GM18909 (cell line): ENCODE measurements at regions not wholly inside any gene's neighbourhood (a gene's known extent, or its start where the extent isn't known, plus 50 kb on each side); places are given as distances from the start of the nearest gene placed in this dataset.
"Not testable (repeated sequence)": the region's sequence is repeated elsewhere in the genome, so short reads cannot be mapped to it uniquely, and the experiment has no call there.

ENCODE experiments used
- ATAC-seq: cut with Tn5 transposase; IDR thresholded peaks from one replicate; pipeline ENCODE4 v1.9.1; 2021; ENCODE audit warnings: mild to moderate bottlenecking; ENCODE audit not compliant: unreplicated experiment, poor library complexity

DNA sequence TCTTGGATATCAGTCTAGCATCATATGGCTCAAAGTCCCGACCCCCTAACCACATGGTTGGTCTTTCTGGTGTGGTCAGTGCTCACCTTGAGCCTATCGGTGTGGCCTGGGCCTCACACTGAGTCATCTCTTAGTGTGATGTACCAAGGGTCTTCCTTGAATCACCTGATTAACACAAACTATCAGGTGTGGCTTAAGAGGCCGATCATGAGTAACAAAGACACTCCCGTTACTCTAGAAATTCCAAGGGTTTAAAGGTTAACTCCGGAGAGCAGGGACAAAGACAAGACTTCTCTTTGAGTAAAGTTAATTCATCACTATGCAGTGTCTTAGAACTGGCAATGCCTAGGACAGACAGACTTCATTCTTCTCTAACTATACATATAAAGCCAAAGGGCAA lies 52.3 kb upstream of the ARMC3 start:
- ATAC-seq: no peak

DNA sequence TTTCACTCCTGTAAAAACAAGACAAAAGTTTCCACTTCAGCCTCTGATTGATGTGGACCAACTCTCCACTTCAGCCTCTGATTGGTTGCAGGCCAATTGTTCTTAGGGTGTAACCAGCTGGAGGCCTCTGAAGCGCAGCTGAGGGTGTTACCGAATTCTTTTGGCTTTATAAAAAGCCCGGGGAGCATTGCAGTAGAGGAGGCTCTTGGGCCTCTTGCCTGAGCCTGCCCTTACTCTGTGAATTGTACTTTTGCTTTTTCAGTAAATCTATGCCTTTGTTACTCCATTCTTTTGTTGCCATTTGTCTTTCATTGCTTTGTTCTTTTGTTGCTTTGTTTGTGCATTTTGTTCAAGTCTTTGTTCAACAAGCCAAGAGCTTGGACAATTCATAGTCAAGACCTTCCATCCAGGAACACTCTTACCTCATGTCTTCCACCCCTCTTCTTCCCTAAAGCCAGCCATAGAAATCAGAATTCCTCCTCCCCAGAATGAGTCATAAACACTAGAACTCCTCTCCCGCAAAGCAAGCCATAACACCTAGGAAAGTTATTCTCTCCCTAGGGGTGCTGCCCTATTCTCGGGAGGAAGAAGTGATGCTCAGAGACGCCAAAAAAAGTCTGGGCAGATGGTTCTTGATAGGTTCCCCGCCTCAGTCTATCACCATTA lies 53.5 kb upstream of the ARMC3 start:
- no peak for ATAC-seq

DNA sequence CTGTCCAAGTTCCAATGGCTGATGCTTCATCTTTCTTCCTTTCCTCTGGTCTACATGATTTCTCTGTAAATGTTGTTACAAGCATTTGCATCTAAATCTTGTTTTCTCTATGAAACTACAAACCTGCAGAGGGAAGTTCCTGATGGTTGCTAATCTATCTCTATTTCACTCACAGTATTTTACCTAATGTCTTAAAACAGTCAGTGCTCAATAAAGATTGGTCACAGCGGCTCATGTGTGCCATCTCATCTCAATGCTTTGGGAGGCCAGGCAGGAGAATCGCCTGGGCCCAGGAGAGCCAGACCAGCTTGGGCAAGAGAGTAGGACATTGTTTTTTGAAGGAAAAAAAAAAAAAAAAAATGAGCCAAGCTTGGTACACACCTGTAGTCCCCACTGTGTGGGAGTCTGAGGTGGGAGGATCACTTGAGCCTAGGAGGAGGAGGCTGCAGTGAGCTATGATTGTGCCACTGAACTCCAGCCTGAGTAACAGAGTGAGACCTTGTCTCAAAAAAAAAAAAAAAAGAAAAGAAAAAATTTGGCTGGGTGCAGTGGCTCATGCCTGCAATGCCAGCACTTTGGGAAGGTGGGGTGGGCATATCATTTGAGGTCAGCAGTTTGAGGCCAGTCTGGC lies 71.3 kb upstream of the ARMC3 start:
- peak; percentile 43 for ATAC-seq

DNA sequence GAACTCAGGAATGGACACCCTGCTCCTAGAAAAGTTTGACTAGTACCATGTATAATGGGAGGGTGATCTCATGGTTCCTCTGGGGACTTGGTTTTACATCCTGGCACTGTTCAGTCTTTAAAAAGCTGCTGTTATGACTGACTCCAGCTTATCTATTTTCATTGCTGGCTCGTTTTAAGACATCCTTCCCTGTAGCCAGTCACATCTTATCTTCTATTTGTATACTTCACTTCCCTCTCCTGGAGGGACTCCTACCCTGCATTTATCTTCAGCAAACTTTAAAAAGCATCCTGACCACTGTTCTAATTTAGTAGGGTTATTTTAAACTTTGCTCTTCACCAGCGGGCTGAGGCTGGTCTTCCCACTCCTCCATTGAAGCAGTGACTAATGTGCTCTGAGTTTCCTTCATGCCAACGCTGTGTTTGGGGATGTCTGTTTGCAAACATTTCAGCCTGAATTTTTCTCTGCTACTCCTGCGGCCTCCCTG lies 72.9 kb upstream of the ARMC3 start:
- ATAC-seq: no peak

DNA sequence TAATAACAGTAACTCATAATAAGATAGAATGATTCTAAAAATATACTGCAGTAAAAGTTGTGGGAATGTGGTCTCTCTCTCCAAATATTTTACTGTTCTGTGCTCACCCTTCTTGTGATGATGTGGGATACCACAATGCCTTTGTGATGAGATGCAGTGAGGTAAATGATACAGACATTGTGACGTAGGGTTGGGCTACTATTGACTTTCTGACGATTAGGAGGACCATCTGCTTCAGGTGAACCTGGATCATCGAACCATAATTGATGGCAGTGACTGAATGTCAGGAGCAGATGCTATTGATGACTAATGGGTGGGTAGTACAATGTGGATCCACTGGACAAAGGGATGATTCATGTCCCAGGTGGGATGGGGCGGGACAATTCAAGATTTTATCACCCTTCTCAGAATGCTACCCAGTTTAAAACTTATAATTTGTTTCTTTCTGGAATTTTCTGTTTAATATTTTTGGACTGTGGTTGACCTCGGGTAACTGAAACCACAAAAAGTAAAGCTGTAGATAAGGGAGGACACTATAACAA lies 73.9 kb upstream of the ARMC3 start:
- ATAC-seq: no peak

DNA sequence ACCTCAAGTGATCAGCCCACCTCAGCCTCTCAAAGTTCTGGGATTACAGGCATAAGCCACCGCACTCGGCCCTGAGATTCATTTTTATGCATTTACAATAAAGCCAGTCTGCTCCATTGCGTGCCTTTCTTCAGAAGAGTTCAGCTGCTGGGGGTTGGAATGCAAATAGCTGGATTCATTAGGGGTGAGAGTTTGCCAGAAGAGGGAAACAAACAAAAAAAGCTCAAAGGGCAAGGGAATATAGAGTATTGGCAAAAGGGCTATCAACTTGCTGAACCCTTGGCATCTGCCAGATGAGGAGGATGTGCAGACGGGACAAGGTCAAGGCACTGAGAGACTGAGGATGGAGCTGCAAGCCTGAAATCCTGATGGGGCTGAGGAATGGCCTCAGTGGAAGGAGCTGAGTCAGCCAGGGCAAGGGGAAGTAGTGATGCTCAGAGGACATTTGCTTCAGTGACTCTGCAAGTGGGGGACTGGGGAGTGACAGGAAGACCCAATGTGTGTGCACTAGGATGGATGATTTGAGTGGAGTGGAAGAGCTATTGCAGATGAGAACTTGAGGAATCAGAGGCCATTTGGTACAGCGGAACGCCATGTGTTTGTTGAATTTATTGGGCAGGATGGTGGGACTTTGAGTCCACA lies 75.0 kb upstream of the ARMC3 start:
- no peak for ATAC-seq

DNA sequence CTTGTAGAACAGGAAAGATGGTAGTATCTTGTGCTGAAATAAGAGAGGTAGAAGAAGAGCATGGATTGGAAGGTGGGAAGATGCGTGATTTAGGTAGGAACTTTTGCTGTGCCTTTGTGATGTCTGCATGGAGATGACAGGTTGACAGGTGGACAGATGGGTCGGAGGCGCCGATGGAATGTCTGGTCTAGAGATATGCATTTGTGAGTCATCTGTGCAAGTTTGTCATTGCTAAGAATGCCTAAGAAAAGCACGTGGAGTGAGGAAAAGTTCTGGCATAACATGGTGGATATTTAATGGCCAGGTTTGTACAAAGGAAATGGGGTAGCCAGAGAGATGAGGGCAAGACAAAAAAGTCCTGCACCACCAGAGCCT lies 76.0 kb upstream of the ARMC3 start:
- no peak for ATAC-seq

DNA sequence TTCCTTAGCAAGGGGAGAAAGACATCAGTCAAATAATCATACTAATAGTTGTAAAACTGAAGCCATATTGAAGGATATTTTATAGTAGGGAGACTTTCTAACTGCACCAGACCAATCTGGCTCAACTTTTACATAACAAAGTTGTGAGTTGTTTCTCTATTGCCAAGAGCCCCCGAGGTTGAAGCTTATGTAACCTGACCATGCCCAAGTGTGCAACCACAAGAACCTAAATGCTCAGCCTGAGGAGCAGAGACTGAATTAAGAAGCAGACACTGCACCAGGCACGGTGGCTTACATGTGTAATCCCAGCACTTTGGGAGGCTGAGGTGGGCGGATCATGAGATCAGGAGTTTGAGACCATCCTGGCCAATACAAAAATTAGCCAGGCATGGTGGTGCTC lies 77.3 kb upstream of the ARMC3 start:
- ATAC-seq: no peak

DNA sequence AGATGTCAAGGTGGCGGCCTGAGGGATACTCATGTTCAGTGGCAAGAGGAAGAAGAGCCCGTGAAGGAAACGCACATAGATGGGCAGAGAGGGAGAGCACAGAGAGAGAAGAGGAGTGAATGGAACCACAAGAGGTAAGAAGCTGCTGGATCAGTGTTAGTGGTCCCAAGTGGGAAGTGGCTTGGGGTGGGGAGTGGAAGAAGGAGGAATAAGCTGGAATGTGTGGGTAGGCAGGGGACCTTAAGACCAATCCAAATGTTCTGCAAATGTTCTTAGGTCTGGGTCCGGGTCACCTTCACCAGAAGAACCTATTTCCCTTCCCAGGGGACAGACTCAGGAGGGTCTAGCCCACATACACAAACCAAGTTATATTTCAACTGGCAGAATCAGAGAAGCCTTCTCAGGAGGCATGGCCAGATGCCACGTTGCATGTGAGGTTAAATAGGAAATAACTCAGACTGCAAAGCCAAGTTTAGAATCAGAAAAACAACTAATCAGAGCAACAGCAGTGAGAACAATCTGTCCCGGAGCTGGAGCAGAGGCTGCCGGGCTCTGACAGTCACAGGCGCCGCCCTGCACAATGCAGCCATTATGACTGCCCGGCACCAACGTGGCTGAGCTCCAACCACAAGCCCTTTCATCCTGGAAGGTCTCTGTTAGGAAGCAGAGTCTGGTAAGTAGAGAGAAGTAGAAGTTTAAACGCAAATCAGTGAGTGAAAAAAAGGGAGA lies 78.6 kb upstream of the ARMC3 start:
- ATAC-seq: peak; percentile 46

DNA sequence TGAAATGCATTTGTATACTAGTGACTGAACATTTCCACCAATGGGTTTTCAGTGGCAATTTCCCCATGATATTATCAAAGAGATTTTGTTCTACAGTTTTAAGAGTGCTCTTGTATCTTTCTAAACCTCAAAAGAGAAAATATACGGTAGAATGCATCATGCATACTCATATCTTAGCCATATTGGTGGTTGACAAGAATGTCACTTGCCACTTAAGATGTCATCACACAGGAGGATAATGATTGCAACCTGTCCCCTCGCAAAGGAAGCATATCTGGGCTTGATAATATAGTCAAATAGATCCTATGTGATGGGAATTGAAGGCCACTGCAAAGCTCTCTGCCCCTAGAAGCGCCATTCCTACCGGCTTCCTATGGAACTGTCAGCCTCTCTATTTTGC lies 79.3 kb upstream of the ARMC3 start:
- ATAC-seq: no peak

DNA sequence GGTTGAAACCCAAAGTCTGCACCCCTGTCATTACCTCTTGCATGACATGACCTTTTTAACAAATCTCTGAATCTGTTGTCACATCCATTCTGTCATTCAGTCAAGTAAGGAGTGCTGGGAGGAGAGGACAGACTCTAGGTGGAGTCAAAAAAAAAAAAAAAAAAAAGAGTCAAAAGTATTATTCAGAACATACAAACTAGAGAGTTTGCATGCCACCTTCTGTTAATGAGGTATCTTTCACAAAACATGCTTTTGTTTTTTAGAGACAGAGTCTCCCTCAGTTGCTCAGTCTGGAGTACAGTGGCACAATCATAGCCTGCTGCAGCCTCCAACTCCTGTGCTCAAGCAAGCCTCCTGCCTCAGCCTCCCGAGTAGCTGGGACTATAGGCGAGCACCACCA lies 81.6 kb upstream of the ARMC3 start:
- no peak for ATAC-seq

DNA sequence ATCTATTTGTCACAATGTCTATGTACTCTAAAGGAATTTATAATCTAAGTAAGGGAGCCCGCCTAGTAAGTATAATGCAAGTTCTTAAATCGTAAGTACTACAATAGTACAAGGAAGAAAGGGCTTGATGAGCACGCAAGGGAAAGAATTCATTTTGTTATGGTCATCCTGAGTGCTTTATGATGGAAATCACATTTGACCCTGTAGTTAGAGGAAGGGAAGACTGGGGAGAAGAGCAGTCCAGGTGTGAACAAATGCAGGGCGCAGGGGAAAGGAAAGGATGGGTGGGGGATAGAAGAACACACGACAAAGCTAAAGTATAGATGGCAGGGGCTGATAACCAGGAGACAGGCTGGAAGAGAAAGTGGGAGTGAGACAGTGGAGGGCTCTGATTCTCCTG lies 88.2 kb upstream of the ARMC3 start:
- ATAC-seq: no peak

DNA sequence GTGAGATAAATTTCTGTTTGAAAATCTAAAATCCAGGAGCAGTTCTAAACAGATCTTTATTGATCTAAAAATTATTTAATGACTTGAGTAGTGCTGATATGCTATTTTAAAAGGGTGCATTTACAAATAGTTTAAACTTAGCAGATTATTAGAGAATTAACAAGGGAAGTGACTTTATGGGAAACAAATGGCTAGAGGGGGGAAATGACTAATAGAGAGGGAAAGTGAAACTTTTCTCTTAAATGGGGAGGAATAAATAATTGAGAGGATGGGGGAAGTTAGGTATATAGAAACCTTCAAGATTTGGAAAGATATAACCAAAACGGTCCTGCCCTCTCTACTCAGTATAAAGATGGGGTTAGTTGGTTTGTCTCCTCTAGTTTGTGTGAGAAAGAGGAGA lies 90.1 kb upstream of the ARMC3 start:
- no peak for ATAC-seq

DNA sequence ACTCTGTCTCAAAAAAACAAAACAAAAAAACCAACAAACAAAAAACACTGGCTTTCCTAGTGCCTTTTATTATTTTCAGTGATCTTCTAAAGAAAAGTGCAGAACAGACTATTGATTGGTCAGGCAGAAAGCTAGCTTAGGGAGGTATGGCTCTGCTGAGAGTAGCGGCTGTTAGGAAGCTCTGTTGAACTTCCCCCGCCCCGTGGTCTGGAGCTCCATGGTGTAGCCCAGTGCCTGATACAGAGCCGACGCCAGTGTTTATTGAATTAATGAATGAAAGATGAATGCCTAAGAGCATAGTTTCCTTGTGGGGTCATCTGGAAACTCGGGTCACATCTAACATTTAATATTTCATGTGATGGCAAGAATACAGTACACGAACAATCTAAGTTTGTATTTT lies 90.5 kb upstream of the ARMC3 start:
- no peak for ATAC-seq

DNA sequence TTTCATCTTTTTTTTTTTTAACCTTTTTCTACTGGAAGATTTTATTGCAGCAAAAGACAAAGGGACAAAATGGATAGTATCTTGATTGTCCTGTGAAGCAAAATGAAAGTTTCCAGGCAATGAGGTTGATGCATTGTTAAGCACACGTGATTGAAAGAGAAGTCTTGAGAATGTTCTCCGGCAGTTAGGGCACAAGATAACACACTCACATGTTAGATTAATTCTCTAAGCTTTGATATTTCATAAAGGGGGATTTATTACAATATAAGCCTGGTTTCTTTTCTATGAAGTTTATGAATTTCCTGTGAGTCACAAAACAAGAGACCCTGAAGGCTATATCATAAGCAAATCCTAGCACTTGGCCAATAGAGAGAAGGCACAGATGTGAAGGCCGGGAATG lies 93.4 kb upstream of the ARMC3 start:
- no peak for ATAC-seq

DNA sequence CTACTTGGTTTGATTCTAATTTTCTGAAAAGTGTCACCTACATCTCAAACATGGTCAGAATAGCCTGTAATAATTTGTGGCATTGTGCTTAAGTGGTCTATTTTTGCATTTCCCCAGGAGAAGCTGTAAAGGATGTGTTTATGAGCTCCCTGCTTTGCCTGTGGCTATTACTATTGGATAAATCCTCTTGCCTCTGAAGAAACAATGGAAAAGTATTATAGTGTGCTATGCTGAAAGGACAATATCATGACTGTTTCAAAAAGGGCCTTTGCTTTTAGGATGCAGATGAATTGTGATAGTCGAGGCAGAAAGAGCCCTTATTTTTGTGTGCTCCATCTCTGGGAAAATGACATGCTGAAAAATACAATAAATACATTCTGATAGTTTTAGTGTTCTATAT lies 94.1 kb upstream of the ARMC3 start:
- no peak for ATAC-seq

DNA sequence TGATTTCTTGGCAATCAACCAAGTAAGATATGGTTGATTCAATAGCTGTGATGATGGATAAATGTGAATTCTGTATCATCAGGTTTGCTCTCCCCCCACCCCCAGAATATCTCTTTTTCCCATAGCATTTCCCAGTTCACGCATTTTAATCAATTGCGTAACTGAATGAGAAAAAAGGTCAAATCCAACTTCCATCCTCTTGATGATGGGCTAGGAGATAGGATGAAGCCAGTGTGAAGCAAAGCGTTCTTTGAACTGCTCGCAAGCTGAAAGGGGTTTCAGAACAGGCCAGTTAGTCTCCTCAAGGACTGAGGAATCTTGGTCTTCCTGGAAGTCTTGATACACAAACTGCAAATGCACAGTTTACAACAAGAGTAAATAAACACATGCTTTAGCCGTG lies 94.5 kb upstream of the ARMC3 start:
- ATAC-seq: no peak

DNA sequence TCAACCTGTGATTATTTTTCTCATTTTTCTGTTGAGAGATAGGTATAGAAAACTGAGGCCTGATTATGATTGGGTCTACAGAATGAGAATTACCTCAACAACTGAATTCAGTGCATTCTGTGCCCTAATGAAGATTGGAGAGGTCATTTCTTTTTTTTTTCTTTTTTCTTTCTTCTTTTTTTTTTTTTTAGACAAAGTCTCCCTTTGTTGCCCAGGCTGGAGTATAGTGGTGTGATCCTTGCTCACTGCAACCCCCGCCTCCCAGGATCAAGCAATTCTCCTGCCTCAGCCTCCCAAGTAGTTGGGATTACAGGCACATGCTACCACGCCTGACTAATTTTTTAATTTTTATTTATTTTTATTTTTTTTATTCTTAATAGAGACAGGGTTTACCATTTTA lies 95.0 kb upstream of the ARMC3 start:
- no peak for ATAC-seq

DNA sequence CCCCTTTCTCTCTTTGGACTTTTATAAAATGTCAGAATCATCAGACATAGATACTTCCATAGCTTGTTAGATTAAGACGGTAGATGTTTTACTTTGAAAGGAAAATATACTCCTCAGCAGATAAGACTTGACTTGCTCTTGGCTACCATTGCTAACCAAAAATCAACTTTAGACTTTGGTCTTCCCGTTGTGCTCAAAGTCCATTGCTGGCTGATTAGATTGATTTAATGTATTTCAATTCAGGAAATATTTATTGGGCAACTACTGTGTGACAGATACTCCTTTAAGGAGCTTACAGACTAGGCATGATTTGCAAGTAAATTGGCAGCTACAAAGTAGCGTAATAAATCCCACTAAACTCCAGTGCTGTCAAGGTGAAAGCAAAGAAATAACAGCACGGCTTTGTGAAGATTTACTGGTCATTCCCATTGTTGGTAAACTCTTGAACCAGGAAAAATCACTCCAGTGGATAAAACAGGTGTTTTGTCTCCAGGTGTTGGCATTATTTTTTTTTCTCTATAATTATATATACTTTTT lies 95.7 kb upstream of the ARMC3 start:
- ATAC-seq: no peak

DNA sequence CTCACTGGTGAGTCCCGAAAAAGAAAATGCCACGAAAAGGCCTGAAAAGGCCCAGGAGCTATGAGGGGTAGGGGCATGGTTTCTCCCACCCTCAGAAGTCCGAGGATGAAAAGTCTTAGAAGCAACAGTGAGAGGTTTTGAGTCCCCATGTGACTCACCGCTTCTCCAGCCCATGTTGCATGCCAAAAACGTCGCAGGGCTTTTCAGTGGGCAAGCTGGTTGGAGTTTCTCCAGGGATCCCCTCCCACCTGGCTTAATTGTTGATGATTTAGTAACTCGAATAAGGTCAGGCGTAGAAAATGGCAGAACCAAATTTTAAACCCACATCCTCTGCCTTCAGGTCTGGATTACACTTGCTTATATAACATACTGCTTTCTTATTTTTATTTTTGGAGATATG lies 96.3 kb upstream of the ARMC3 start:
- ATAC-seq: no peak

DNA sequence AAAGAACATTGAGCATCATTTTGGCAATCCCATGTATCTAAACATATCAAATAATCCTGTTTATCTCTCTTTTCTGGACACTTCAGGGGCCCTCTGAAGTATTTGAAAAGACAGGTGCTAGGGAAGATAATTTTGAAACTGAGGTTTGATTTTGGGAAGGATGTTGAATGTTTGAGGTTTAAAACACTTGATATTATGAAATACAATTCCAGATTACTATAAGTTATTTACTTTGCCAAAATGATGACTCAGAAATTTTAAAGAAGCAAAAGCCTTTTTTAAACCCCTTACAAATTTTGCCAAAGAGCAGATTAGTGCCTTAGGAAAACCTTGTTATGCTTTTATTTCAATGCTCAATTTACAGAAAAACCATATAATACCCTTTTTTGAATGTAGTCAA lies 99.1 kb upstream of the ARMC3 start:
- ATAC-seq: not testable (repeated sequence)
